Body of pancreas (tissue), 4 donors: ENCODE measurements at regions not wholly inside any gene's neighbourhood (a gene's known extent, or its start where the extent isn't known, plus 50 kb on each side); places are given as distances from the start of the nearest gene placed in this dataset.

ENCODE experiments used
- ATAC-seq: fragments of 150-250 bp; one replicate; pipeline ENCODE4 v1.9.1; 2016
- DNase-seq, 4 donors: peaks; one replicate each; pipeline ENCODE4 v3.0.0-alpha.2; 2019
- H3K27ac ChIP-seq, 4 donors: fragments of 200-600 bp; sonication (generic); 1 replicate in 3 of 4; 2 replicates in 1 of 4; pipeline versions ENCODE4 v1.5.1 to v1.6.1; 2016 to 2019; ENCODE audit warnings: mild to moderate bottlenecking in 1 of 4, mixed read lengths in 1 of 4, moderate library complexity in 1 of 4
- H3K27me3 ChIP-seq, 2 donors: fragments of 200-600 bp; sonication (generic); one replicate each; pipeline ENCODE4 v1.6.0; 2016; ENCODE audit warnings: mild to moderate bottlenecking in 1 of 2
- H3K36me3 ChIP-seq, 2 donors: fragments of 200-600 bp; sonication (generic); replicated peaks in 1 of 2; 2 replicates each; pipeline ENCODE4 v1.5.1; 2016; ENCODE audit warnings: low read depth in 2 of 2; ENCODE audit not compliant: insufficient read depth in 1 of 2
- H3K4me1 ChIP-seq: fragments of 200-600 bp; sonication (generic); one replicate; pipeline ENCODE4 v1.6.0; 2016
- H3K4me3 ChIP-seq, 2 donors: fragments of 200-600 bp; sonication (generic); 1 replicate in 1 of 2; 2 replicates in 1 of 2; pipeline ENCODE4 v1.5.1; 2016 to 2019
- H3K9me3 ChIP-seq, 3 donors: fragments of 200-600 bp; sonication (generic); 1 replicate in 2 of 3; 2 replicates in 1 of 3; pipeline ENCODE4 v1.5.1; 2016
- CTCF ChIP-seq, 7 experiments: fragments of 450-650 bp in 4 of 7; fragments of 200-600 bp in 3 of 7; sonication (generic) in 3 of 7; IDR thresholded peaks; one replicate each; pipeline ENCODE4 v1.5.1; 2016 to 2019; ENCODE audit warnings: antibody characterized with exemption in 7 of 7
- POLR2A ChIP-seq, 3 donors: fragments of 450-650 bp; IDR thresholded peaks; one replicate each; pipeline ENCODE4 v1.6.1; 2016; ENCODE audit warnings: antibody characterized with exemption in 3 of 3, mild to moderate bottlenecking in 2 of 3
- WGBS, 2 donors: methylation state at CpG; one replicate each; pipeline ENCODE4 v1.1.5; 2017; 5-methylcytosine and 5-hydroxymethylcytosine counted together
- intact Hi-C: fragments of 100-400 bp; cut with DNase I; formaldehyde crosslinking; loops from one replicate; pipeline ENCODE4 v1.15.1; 2023

- no peak for TF ChIP-seq POLR2A (IDR thresholded peaks at IDR 0.05)
- TF ChIP-seq CTCF (IDR thresholded peaks at IDR 0.05) = no peak
- ATAC-seq (no peak), DNase-seq (no peak)
- H3K27me3 ChIP-seq = no peaks in the 10 kb centered on the region
- intact Hi-C loops = no loop called here
- no peaks in the 10 kb centered on the region for H3K9me3 ChIP-seq
- WGBS, 2 donors = 86 to 96% methylated on average over 3 of the region's 3 CpGs
- H3K4me1 ChIP-seq = no peaks in the 10 kb centered on the region
- no peak overlapping the region for H3K4me3 ChIP-seq
- H3K36me3 ChIP-seq = no peaks in the 10 kb centered on the region
- no peak overlapping the region for H3K27ac ChIP-seq
These were observed 495.5 kb downstream of the ACTL7B start for GRCh38 chr9:108360304-108360703.

GRCh38 chr9:108356806-108357205 is 499.0 kb downstream of the ACTL7B start:
- TF ChIP-seq POLR2A (IDR thresholded peaks at IDR 0.05) (no peak), CTCF (IDR thresholded peaks at IDR 0.05) (no peak)
- intact Hi-C loops = no loop called here
- WGBS, 2 donors = 60 to 73% methylated on average over 2 of the region's 2 CpGs

GRCh38 chr9:108351571-108351970 is 504.2 kb downstream of the ACTL7B start:
- Histone ChIP-seq H3K4me1 (no peaks in the 10 kb centered on the region), H3K36me3 (no peaks in the 10 kb centered on the region), H3K9me3 (no peaks in the 10 kb centered on the region), H3K27ac (no peak overlapping the region), H3K27me3 (no peaks in the 10 kb centered on the region), H3K4me3 (no peak overlapping the region)
- 78 to 84% methylated on average over 5 of the region's 5 CpGs for WGBS, 2 donors
- ATAC-seq (no peak), DNase-seq (no peak)
- TF ChIP-seq CTCF (IDR thresholded peaks at IDR 0.05) (no peak), POLR2A (IDR thresholded peaks at IDR 0.05) (no peak)
- intact Hi-C loops = no loop called here

More at GRCh38 chr9:108356806-108357205, 499.0 kb downstream of the ACTL7B start:
- Histone ChIP-seq H3K9me3 (no peaks in the 10 kb centered on the region), H3K27ac (no peak overlapping the region), H3K4me3 (no peak overlapping the region), H3K4me1 (no peaks in the 10 kb centered on the region), H3K27me3 (no peaks in the 10 kb centered on the region), H3K36me3 (no peaks in the 10 kb centered on the region)
- ATAC-seq (no peak), DNase-seq (no peak)

- DNase-seq (no peak), ATAC-seq (no peak)
- no peaks in the 10 kb centered on the region for H3K9me3 ChIP-seq
- no peaks in the 10 kb centered on the region for H3K4me1 ChIP-seq
- 79 to 86% methylated on average over 9 of the region's 9 CpGs for WGBS, 2 donors
- no peak overlapping the region for H3K27ac ChIP-seq
- no peaks in the 10 kb centered on the region for H3K27me3 ChIP-seq
- no peak overlapping the region for H3K4me3 ChIP-seq
- intact Hi-C loops = no loop called here
- H3K36me3 ChIP-seq = no peaks in the 10 kb centered on the region
- TF ChIP-seq POLR2A (IDR thresholded peaks at IDR 0.05) = no peak
- no peak for TF ChIP-seq CTCF (IDR thresholded peaks at IDR 0.05)
These were observed 508.2 kb downstream of the ACTL7B start for GRCh38 chr9:108347463-108348188.

GRCh38 chr9:108345826-108346225 is 510.0 kb downstream of the ACTL7B start:
- Histone ChIP-seq H3K4me3 (no peak overlapping the region), H3K27ac (no peak overlapping the region), H3K36me3 (no peaks in the 10 kb centered on the region), H3K9me3 (no peaks in the 10 kb centered on the region), H3K27me3 (no peaks in the 10 kb centered on the region), H3K4me1 (no peaks in the 10 kb centered on the region)
- ATAC-seq = no peak
- 47 to 65% methylated on average over 3 of the region's 3 CpGs for WGBS, 2 donors
- no peak for DNase-seq
- intact Hi-C loops = no loop called here
- TF ChIP-seq CTCF (IDR thresholded peaks at IDR 0.05) (no peak), POLR2A (IDR thresholded peaks at IDR 0.05) (no peak)
